Fibroblast of gingiva (primary cell): ENCODE measurements at regions not wholly inside any gene's neighbourhood (a gene's known extent, or its start where the extent isn't known, plus 50 kb on each side); places are given as distances from the start of the nearest gene placed in this dataset.
A peak's percentile ranks its signal among the peaks of the same experiment; 100 is the strongest.
"Not testable (repeated sequence)": the region's sequence is repeated elsewhere in the genome, so short reads cannot be mapped to it uniquely, and the experiment has no call there.

Source experiments
- DNase-seq: peaks from one replicate; pipeline ENCODE4 v3.0.0-alpha.2; 2011; ENCODE audit warnings: low read depth

GRCh38 chr12:107826276-107826675 is 51.8 kb downstream of the ASCL4 start:
- DNase-seq = no peak

GRCh38 chr12:107829271-107829670 is 54.8 kb downstream of the ASCL4 start:
- no peak for DNase-seq

- no peak for DNase-seq
Measured at GRCh38 chr12:107832441-107832840, 57.9 kb downstream of the ASCL4 start.

- no peak for DNase-seq
Measured at GRCh38 chr12:107840186-107840585, 65.7 kb downstream of the ASCL4 start.

GRCh38 chr12:107843351-107844311 is 69.1 kb downstream of the ASCL4 start:
- no peak for DNase-seq

- DNase-seq = no peak
Measured at GRCh38 chr12:107844312-107844921, 69.9 kb downstream of the ASCL4 start.

- no peak for DNase-seq
Measured at GRCh38 chr12:107845226-107845979, 70.9 kb downstream of the ASCL4 start.

GRCh38 chr12:107845980-107846659 is 71.6 kb downstream of the ASCL4 start:
- no peak for DNase-seq

- no peak for DNase-seq
Measured at GRCh38 chr12:107847430-107847829, 72.9 kb downstream of the ASCL4 start.

- DNase-seq = no peak
Measured at GRCh38 chr12:107847830-107848229, 73.3 kb downstream of the ASCL4 start.

GRCh38 chr12:107853479-107853878 is 79.0 kb downstream of the ASCL4 start:
- no peak for DNase-seq

GRCh38 chr12:107855471-107855870 is 81.0 kb downstream of the ASCL4 start:
- DNase-seq = no peak

GRCh38 chr12:107856096-107856495 is 81.6 kb downstream of the ASCL4 start:
- DNase-seq = no peak

GRCh38 chr12:107857191-107857590 is 82.7 kb downstream of the ASCL4 start:
- DNase-seq = no peak

- no peak for DNase-seq
Measured at GRCh38 chr12:107859367-107859766, 84.9 kb downstream of the ASCL4 start.

- no peak for DNase-seq
Measured at GRCh38 chr12:107864235-107864634, 89.7 kb downstream of the ASCL4 start.

GRCh38 chr12:107864727-107865126 is 90.2 kb downstream of the ASCL4 start:
- DNase-seq = not testable (repeated sequence)

- DNase-seq = no peak
Measured at GRCh38 chr12:107873223-107873622, 98.7 kb downstream of the ASCL4 start.

GRCh38 chr12:107875786-107876185 is 101.3 kb downstream of the ASCL4 start:
- DNase-seq = no peak

GRCh38 chr12:107884769-107885694 is 110.5 kb downstream of the ASCL4 start:
- peak; percentile 25 for DNase-seq

- DNase-seq = no peak
Measured at GRCh38 chr12:107888789-107889188, 114.3 kb downstream of the ASCL4 start.
